ENCODE measurements at regions not wholly inside any gene's neighbourhood (a gene's known extent, or its start where the extent isn't known, plus 50 kb on each side); places are given as distances from the start of the nearest gene placed in this dataset.

DNA sequence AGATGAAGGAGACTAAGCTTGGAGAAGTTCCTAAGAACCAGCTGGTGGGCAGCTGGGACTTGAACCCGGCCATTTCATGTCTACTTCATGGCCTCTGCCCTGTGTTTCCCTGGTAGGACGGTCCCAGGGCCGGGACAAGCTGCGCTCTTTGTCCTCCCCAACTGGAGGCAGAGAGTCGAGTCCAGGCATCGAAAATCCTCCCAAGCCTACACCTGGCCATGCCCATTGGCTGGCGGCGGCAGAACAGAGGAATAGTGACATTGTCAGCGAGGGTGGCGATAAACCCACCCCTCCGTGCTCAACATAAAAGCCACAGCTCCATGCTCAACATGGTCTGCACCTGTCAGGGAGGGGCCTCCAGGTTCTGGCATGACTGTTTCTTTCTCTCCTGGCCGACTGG lies 77.7 kb downstream of the RBFOX3 start:
- Mint-ChIP-seq H3K9me3 (no peaks in the 10 kb centered on the region), H3K27ac (no peak overlapping the region), H3K4me3 (no peak overlapping the region), H3K4me1 (no peaks in the 10 kb centered on the region), H3K27me3 (peaks cover 21% of the 10 kb centered on the region), H3K36me3 (no peaks in the 10 kb centered on the region)
- CTCF ChIA-PET: no interaction called here
- no peak for DNase-seq

DNA sequence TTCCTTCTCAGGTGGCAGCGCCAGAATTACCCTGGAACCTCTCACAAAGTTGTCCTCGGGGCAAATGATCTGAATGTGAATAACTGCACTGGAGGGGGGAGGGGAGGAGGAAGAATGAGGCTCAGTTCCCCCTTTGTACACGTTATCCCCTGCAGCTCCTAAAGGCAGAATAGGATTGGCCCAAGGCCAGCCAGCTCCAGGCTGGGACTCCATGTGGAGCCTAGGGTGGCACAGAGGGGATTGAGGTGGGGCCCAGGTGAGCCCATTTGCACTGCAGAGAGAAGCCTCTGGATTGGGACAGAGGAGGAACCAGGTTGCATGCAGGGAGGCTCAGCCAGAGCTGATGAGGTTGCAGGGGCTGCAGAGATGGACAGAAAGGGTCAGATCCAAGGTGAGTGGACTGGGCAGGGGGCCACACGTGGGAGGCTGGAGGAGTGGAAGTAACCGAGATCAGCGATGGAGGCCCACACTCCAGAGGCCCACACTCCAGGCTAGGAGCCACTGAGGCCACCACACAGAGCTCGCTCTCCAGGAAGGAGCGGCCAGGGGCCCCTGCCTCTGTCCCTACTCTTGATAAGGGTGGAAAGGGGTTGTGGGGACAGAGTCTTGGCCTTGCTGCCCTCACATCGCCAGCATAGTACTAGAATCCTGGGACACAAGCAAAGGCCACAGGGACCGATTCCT lies 78.6 kb downstream of the RBFOX3 start:
- no peaks in the 10 kb centered on the region for H3K4me1 Mint-ChIP-seq
- CTCF ChIA-PET: no interaction called here
- no peaks in the 10 kb centered on the region for H3K9me3 Mint-ChIP-seq
- no peaks in the 10 kb centered on the region for H3K36me3 Mint-ChIP-seq
- no peak overlapping the region for H3K27ac Mint-ChIP-seq
- H3K4me3 Mint-ChIP-seq: no peak overlapping the region
- H3K27me3 Mint-ChIP-seq: peaks cover 18% of the 10 kb centered on the region
- no peak for DNase-seq

DNA sequence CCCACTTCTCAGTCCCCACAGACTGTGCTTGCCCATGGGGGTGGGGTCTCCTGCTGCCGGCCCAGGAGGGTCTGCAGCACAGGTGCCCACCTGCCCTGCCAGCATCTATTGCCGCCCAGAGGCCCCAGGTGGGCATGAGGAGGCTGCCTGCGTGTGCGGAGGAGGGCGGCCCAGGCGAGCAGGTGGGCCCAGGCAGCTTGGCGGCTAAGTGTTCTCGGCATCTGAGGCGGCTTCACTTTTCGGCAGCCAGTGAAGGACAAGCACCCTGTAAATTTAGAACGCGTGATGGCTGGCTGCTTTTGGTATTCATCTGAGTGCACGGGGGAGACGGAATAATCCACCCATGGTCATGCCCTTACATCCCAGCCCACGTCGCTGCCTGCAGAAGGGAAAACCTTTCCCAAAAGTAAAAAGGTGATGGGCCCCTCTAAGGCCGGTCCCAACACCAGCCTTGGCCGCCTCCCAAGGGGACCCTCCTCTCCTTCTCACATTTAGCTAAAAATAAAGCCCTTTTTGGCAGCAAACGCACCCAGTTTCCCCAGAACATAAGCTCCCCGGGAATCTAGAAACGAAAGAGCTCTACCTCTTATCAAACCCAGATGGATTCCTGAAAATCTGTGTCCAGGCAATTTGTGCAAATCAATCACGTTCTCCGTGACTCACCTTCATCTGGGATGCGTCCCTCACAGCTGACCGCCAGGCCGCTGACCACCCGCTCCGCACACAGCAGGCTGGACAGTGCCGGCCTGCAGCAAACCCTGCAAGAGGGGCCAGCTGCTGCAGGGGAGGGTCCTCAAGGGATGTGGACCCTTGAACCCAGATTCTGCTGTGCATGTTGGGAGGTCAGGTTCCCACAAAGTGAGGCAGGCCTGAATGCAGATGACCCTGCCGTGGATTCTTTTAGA lies 79.4 kb downstream of the RBFOX3 start:
- H3K36me3 Mint-ChIP-seq: no peaks in the 10 kb centered on the region
- no peak overlapping the region for H3K27ac Mint-ChIP-seq
- peaks cover 26% of the 10 kb centered on the region for H3K27me3 Mint-ChIP-seq
- no peaks in the 10 kb centered on the region for H3K9me3 Mint-ChIP-seq
- no peak for DNase-seq
- no peak overlapping the region for H3K4me3 Mint-ChIP-seq
- CTCF ChIA-PET: no interaction called here
- no peaks in the 10 kb centered on the region for H3K4me1 Mint-ChIP-seq

DNA sequence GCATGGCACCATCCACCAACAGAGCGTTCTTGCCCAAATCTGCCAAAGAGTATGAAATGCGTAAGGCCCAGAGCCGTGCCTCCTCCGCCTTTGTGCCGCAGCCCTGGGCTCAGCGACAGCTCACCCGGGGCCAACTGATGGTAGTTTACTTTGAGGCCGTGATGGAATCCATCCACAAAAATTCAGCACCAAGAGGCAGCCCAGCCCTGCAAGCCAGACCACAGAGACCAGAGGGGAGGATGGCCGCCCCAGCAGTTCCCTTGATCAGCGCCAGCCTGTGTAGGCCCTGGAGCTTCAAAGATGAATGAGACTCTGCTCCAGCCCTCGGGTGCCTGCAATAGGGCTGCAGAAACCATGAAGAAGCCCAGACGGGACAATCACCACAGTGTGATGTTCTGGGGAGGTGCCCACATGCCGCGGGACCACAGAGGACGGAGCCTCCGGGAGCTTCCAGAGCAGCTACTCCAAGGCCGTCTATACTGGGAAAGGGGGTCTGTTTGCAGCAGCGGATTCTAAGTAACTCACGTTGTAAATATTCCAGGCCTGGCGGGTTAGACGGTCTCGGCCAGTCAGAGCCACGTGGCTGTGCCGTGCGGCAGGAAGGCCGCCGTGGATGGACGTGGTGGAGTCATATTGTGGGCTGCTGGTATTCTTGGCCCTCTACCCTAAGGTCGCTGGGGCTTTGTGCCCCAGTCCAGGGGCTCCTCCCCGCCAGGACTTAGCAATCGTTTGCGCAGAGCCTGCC lies 80.3 kb downstream of the RBFOX3 start:
- DNase-seq: no peak
- Mint-ChIP-seq H3K36me3 (no peaks in the 10 kb centered on the region), H3K27me3 (peaks cover 28% of the 10 kb centered on the region)

DNA sequence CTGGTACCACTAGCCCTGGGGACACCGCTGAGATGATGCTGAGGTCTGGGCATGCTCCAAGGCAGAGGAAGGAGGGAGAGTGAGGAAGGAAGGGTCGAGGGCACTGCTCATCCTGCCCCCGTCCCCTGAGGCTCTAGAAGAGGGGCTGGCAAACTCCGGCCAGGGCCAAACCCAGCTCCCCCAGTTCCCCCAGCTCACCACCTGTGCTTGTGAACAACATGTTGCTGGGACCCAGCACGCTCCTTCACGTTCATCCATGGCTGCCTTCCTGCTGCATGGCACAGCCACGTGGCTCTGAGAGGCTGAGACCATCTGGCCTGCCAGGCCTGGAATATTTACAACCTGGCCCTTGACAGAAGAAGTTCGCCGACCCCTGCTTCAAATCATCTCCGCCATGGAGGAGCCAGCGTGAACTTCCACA lies 81.2 kb downstream of the RBFOX3 start:
- Mint-ChIP-seq H3K27me3 (peaks cover 25% of the 10 kb centered on the region), H3K4me3 (no peak overlapping the region), H3K9me3 (no peaks in the 10 kb centered on the region), H3K4me1 (no peaks in the 10 kb centered on the region), H3K36me3 (no peaks in the 10 kb centered on the region), H3K27ac (no peak overlapping the region)
- DNase-seq: no peak
- CTCF ChIA-PET: no interaction called here

More for the DNA sequence above, 80.3 kb downstream of the RBFOX3 start:
- no peaks in the 10 kb centered on the region for H3K9me3 Mint-ChIP-seq
- CTCF ChIA-PET: no interaction called here
- no peak overlapping the region for H3K27ac Mint-ChIP-seq
- no peaks in the 10 kb centered on the region for H3K4me1 Mint-ChIP-seq
- no peak overlapping the region for H3K4me3 Mint-ChIP-seq

DNA sequence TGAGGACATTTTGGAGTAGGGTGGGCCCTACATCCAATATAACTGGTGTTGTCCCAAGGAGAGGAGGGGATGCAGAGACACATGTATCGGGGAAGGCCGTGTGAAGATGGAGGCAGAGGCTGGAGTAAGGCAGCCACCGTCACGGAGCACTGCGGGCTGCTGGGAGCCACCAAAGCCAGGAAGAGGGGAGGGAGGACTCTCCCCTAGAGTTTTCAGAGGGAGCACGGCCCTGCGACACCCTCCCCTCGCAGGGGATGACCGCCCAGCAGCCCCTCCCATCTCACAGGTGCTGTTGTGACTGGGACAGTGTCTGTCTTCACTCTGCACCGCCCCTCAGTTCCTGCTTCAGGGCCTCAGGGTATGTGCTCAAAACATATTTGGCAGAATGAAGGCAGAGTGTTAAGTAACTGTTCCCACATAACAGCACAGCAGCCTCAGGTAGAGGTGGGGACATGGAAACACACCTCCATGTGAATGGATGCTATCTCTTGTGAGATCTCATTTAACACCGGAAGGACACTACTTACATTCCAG lies 82.2 kb downstream of the RBFOX3 start:
- H3K4me3 Mint-ChIP-seq: no peak overlapping the region
- H3K27ac Mint-ChIP-seq: no peak overlapping the region
- H3K27me3 Mint-ChIP-seq: peaks cover 25% of the 10 kb centered on the region
- H3K9me3 Mint-ChIP-seq: no peaks in the 10 kb centered on the region
- no peaks in the 10 kb centered on the region for H3K36me3 Mint-ChIP-seq
- CTCF ChIA-PET: no interaction called here
- DNase-seq: no peak
- no peaks in the 10 kb centered on the region for H3K4me1 Mint-ChIP-seq

DNA sequence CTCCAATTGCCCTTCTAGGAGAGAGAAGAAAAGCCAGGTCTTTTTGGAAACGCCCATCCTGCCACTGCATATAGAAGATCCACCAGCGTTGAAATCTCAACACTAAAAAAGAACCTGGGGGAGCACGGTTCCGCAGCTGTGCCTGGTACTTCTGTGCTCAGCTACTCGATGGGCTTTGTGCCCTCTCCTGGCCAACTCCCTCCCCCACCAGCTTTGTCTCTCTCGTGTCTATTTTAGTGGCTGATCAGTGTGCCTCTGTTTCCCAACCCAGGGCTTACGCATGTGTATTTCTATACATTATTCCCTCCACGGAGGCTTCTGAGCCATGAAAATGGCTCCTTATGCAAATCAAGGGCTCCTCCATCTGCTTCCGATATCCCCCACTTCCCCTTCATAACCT lies 83.5 kb downstream of the RBFOX3 start:
- no peak for DNase-seq
- Mint-ChIP-seq H3K36me3 (no peaks in the 10 kb centered on the region), H3K4me3 (no peak overlapping the region), H3K27ac (no peak overlapping the region), H3K4me1 (no peaks in the 10 kb centered on the region), H3K27me3 (peaks cover 29% of the 10 kb centered on the region), H3K9me3 (no peaks in the 10 kb centered on the region)
- CTCF ChIA-PET: no interaction called here

DNA sequence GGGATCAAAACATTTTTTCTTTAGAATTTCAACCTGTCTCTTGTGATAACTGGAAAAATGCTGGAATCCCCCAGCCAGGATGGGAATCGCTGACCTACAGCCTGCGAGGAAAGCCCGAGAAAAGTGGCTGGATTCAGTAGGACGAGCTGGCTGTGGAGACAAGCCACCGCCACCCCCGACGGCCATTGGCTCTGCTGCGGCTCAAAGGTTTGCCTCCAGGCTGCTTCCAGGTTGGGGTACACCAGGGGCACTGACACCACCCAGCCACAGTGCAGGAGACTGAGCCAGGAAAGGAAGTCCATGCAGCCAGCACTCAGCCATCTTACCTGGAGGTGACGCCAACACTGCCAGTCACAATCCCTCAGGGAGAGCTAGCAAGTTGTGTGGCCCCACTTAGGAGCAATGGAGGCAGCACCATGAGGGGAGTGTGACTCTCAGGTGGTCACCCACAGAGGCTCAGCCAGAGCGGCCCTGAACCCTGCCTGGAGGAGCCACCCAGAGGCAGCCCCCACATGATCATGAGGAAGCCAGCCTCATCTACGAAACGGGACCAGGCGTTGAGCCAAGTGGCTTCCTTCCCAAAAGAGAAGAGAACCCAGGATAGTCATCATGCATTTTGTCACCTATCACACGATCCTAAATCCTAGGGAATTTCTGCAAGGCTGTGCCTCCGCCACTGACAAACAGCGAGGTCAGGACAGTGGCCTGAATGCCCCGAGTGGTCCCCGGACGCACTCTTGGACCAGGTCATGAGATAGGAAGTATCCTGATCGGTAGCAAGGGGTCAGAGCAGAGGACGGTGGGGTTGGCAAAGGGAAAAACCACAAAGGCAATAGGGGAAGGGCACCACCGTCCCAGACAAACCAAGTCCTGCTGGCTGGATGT lies 84.8 kb downstream of the RBFOX3 start:
- Mint-ChIP-seq H3K27me3 (peaks cover 29% of the 10 kb centered on the region), H3K4me1 (no peaks in the 10 kb centered on the region), H3K4me3 (no peak overlapping the region), H3K9me3 (no peaks in the 10 kb centered on the region), H3K36me3 (no peaks in the 10 kb centered on the region), H3K27ac (no peak overlapping the region)
- CTCF ChIA-PET: no interaction called here
- no peak for DNase-seq

DNA sequence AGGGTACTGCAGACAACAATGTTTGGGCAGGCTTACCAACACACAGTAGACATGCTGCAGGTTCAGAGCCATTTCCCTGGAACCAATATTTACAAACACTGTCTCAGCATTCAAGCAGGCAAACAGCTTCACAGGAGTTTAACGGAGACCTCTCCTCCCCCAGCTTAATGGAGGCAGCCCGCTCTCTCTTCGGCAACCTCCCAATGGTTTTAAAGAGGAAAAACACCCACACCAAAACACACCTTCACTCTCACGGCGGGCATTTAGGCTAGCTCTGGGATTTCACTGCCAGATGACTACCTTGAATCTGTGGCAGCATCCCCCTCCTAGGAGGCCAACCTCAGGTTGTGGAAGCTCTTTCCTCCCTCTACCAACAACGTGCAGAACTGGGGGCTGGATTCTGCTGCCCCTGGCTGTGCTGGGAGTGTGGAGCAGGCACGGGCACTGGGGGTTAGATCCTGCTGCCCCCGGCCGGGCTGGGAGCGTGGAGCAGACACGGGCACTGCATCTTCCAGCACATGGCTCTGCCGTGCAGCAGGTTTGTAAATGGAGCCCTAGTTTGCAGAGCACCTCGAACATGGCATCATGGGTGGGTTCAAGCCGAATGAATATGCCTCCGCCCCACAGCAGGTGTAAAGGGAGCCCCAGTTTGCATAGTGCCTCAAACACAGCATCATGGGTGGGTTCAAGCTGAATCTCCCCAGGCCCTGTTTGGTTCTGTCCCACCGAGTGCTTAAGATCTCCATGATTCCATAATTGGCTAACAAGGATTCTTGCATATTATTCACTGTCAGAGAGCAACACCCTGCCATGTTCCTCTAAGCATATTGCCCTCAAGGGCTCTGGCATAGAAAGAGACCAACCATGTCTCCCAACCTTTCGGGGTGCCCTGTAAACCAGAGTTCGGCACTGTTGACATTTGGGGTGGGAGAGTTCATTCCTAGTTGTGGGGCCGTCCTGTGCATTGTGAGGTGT lies 86.4 kb downstream of the RBFOX3 start:
- Mint-ChIP-seq H3K27ac (no peak overlapping the region), H3K4me3 (no peak overlapping the region)

DNA sequence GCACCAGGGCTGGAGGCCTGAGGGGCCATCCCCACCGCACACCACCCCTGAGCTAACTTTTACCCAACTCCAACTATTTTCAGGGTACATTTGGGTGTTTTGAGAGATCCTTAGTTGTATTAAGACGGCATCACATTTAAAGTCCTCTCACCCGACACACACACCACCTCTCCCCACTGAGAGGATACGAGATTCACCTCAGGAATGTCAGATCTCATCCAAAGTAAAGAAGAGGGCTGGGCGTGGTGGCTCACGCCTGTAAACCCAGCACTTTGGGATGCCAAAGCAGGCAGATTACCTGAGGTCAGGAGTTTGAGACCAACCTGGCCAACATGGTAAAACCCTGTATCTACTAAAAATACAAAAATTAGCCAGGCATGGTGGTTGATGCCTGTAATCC lies 88.4 kb downstream of the RBFOX3 start:
- no peak overlapping the region for H3K27ac Mint-ChIP-seq
- H3K9me3 Mint-ChIP-seq: no peaks in the 10 kb centered on the region
- H3K4me1 Mint-ChIP-seq: no peaks in the 10 kb centered on the region
- CTCF ChIA-PET: no interaction called here
- DNase-seq: no peak
- no peak overlapping the region for H3K4me3 Mint-ChIP-seq
- H3K27me3 Mint-ChIP-seq: peaks cover 32% of the 10 kb centered on the region
- no peaks in the 10 kb centered on the region for H3K36me3 Mint-ChIP-seq

More for the DNA sequence above, 86.4 kb downstream of the RBFOX3 start:
- H3K27me3 Mint-ChIP-seq: peaks cover 28% of the 10 kb centered on the region
- CTCF ChIA-PET: no interaction called here
- DNase-seq: no peak
- no peaks in the 10 kb centered on the region for H3K36me3 Mint-ChIP-seq
- no peaks in the 10 kb centered on the region for H3K9me3 Mint-ChIP-seq
- H3K4me1 Mint-ChIP-seq: no peaks in the 10 kb centered on the region

DNA sequence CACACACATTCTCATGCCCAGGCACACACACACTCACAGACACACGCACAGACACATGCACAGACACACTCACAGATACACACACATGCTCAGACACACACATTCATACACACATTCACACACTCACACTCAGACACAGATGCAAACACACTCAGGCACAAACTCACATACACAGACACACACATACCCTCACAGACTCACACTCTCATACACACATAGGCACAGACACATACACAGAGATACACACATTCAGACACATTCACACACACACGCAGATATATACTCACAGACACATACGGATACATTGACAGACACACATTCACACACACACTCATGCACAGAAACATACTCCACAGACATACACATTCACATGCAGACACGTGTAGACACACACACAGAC lies 89.6 kb downstream of the RBFOX3 start:
- H3K36me3 Mint-ChIP-seq: no peaks in the 10 kb centered on the region
- DNase-seq: no peak
- H3K9me3 Mint-ChIP-seq: no peaks in the 10 kb centered on the region
- H3K27ac Mint-ChIP-seq: no peak overlapping the region
- H3K4me1 Mint-ChIP-seq: no peaks in the 10 kb centered on the region
- peaks cover 27% of the 10 kb centered on the region for H3K27me3 Mint-ChIP-seq
- CTCF ChIA-PET: no interaction called here
- no peak overlapping the region for H3K4me3 Mint-ChIP-seq

DNA sequence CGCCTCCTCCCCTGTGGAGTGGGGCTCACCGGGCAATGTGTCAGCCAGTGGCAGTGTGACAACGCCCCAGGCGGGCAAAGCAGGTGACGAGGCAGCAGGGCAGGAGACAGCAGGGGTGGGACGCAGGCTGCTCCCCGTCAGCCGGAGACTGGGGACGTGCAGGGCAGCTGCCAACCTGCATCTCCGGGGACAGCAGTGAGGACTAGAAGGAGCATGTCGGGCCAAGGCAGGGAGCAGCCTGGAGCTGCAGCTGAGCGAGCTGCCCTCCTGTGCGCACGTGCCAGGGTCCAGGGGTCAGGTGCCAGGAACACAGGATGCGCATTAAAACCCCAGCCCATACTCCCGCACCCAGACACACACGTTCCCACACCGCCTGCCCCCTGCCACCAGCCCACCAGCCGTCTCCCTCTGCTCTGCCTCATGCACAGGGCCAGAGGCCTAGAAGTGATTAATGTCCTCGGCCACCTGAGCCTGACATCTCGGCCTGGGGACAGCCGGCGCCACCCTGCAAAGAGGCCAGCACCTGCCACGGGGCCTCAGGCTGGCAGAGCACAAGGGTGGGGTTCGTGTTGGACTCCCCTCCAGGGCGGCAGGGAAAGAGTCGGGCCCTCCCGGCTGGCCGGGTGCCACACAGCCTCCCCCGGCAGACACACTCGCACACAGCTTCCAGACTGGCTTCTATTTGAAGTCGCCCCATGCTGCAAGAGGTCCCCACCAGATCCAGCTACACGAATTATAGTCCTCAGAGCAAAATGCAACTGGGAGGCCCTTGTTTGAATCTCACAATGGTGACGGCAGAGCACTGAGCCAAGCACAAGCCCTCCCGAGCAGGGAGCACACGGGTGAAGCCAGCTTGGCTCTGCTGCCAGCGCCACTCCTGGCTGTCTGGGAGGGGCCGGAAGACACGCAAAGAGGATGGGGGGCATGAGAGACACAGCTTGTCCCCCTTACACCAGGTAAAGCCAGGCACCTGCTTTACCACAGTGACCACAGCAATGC lies 90.4 kb downstream of the RBFOX3 start:
- Mint-ChIP-seq H3K27me3 (peaks cover 27% of the 10 kb centered on the region), H3K4me1 (no peaks in the 10 kb centered on the region), H3K9me3 (no peaks in the 10 kb centered on the region), H3K27ac (no peak overlapping the region), H3K4me3 (no peak overlapping the region), H3K36me3 (no peaks in the 10 kb centered on the region)
- no peak for DNase-seq
- CTCF ChIA-PET: no interaction called here
